PC-9 (cell line): ENCODE measurements at regions not wholly inside any gene's neighbourhood (a gene's known extent, or its start where the extent isn't known, plus 50 kb on each side); places are given as distances from the start of the nearest gene placed in this dataset.

Experiments used
- BruUV-seq: library from RNA; stranded (reverse); fragments of 400-500 nt; replicated peaks from 2 replicates; lab custom pipeline; 2021; lab: Mats Ljungman, UMichigan
- CTCF ChIA-PET: fragments of 300-600 bp; sonication (Branson Sonifier 250); formaldehyde crosslinking; loops from one replicate; lab custom pipeline; 2022; ENCODE audit warnings: antibody characterized with exemption; lab: Charles Lee
- POLR2A ChIA-PET: fragments of 300-600 bp; sonication (Branson Sonifier 250); formaldehyde crosslinking; loops from one replicate; lab custom pipeline; 2022; ENCODE audit warnings: antibody characterized with exemption; ENCODE audit not compliant: unreplicated experiment; lab: Charles Lee
- DNase-seq, 2 experiments: peaks; one replicate each; pipeline versions ENCODE4 v3.0.0 to v3.0.0-alpha.2; 2015 to 2022; ENCODE audit warnings: mixed read lengths in 1 of 2
- H2AFZ ChIP-seq: fragments of 200-600 bp; sonication (generic); 2 replicates; pipeline ENCODE4 v1.8.1; 2017; ENCODE audit warnings: antibody characterized with exemption
- H3F3A ChIP-seq: fragments of 200-600 bp; sonication (generic); 2 replicates; pipeline ENCODE4 v1.8.1; 2017; ENCODE audit warnings: antibody characterized with exemption, mild to moderate bottlenecking, low read depth; ENCODE audit not compliant: insufficient read depth
- H3K27ac ChIP-seq: fragments of 200-600 bp; sonication (generic); 2 replicates; pipeline ENCODE4 v1.6.1; 2016; ENCODE audit warnings: mixed run types
- H3K27me3 ChIP-seq: fragments of 200-600 bp; sonication (generic); 2 replicates; pipeline ENCODE4 v1.6.1; 2016; ENCODE audit warnings: low read depth, mixed run types; ENCODE audit not compliant: insufficient read depth
- H3K36me3 ChIP-seq: fragments of 200-600 bp; sonication (generic); 2 replicates; pipeline ENCODE4 v1.6.1; 2016; ENCODE audit warnings: low read depth, mixed run types
- H3K4me1 ChIP-seq: fragments of 200-600 bp; sonication (generic); replicated peaks from 2 replicates; pipeline ENCODE4 v1.6.1; 2016; ENCODE audit warnings: mixed run types; ENCODE audit not compliant: insufficient read depth
- H3K4me2 ChIP-seq: fragments of 200-600 bp; sonication (generic); 2 replicates; pipeline ENCODE4 v1.6.1; 2017; ENCODE audit warnings: mixed run types
- H3K4me3 ChIP-seq: fragments of 200-600 bp; sonication (generic); 2 replicates; pipeline ENCODE4 v1.6.1; 2016; ENCODE audit warnings: mixed run types
- H3K79me2 ChIP-seq: fragments of 200-600 bp; sonication (generic); 2 replicates; pipeline ENCODE4 v1.6.1; 2017; ENCODE audit warnings: low read depth, mixed run types
- H3K9me2 ChIP-seq: fragments of 200-600 bp; sonication (generic); 2 replicates; pipeline ENCODE4 v1.8.1; 2017; ENCODE audit warnings: mild to moderate bottlenecking; ENCODE audit not compliant: insufficient read depth
- H3K9me3 ChIP-seq: fragments of 200-600 bp; sonication (generic); 2 replicates; pipeline ENCODE4 v1.8.1; 2016; ENCODE audit warnings: low read depth; ENCODE audit not compliant: insufficient read depth
- H4K20me1 ChIP-seq: fragments of 200-600 bp; sonication (generic); 2 replicates; pipeline ENCODE4 v1.8.1; 2017; ENCODE audit not compliant: insufficient read depth
- EZH2 ChIP-seq: fragments of 200-600 bp; sonication (generic); IDR thresholded peaks from 2 replicates; pipeline ENCODE4 v1.8.0; 2017; ENCODE audit warnings: antibody characterized with exemption, low read depth
- intact Hi-C: fragments of 100-400 bp; cut with micrococcal nuclease; formaldehyde crosslinking; loops from one replicate; pipeline ENCODE4 v1.10.0; 2022; ENCODE audit not compliant: unreplicated experiment
- TF ChIP-seq, protein P1 (sequence below): fragments of 200-600 bp; sonication (generic); conservative IDR thresholded peaks from 2 replicates; pipeline ENCODE4 v1.6.1; 2017; ENCODE audit warnings: mixed run types, antibody characterized with exemption, mild to moderate bottlenecking, moderate library complexity

DNA sequence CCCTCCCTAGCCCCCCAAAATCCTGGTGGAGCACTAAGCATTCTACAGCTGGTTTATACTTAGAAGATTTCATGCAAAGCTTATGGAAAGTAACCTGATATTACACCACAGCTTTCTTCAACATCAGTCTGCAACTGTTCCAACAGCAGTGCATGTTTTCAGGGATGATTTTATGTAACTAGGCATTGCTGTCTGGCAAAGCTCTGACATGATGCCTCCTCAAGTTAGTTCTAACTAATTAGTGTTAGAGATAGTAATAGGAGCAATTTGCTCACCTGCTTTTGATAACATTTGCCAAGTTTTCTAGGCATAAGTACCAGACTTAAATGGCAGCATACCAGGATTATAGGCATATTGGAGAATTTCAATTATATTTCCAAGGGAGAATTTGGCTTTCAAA lies 330.3 kb upstream of the SGO1 start:
- no TSS peak for BruUV-seq
- Histone ChIP-seq H3K27me3 (no peaks in the 10 kb centered on the region), H3K4me1 (no peaks in the 10 kb centered on the region), H3K4me3 (no peak overlapping the region), H3K36me3 (no peaks in the 10 kb centered on the region), H2AFZ (no peak overlapping the region), H3K27ac (no peak overlapping the region), H4K20me1 (no peaks in the 10 kb centered on the region), H3F3A (no peaks in the 10 kb centered on the region), H3K79me2 (no peaks in the 10 kb centered on the region), H3K9me3 (no peaks in the 10 kb centered on the region), H3K4me2 (no peak overlapping the region), H3K9me2 (no peaks in the 10 kb centered on the region)
- ChIA-PET CTCF (no interaction called here), POLR2A (no interaction called here)
- no peak for DNase-seq
- TF ChIP-seq, protein P1, sequence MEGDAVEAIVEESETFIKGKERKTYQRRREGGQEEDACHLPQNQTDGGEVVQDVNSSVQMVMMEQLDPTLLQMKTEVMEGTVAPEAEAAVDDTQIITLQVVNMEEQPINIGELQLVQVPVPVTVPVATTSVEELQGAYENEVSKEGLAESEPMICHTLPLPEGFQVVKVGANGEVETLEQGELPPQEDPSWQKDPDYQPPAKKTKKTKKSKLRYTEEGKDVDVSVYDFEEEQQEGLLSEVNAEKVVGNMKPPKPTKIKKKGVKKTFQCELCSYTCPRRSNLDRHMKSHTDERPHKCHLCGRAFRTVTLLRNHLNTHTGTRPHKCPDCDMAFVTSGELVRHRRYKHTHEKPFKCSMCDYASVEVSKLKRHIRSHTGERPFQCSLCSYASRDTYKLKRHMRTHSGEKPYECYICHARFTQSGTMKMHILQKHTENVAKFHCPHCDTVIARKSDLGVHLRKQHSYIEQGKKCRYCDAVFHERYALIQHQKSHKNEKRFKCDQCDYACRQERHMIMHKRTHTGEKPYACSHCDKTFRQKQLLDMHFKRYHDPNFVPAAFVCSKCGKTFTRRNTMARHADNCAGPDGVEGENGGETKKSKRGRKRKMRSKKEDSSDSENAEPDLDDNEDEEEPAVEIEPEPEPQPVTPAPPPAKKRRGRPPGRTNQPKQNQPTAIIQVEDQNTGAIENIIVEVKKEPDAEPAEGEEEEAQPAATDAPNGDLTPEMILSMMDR: no peak
- TF ChIP-seq EZH2: no peak
- intact Hi-C loops: loop anchor here (10.0 kb wide), 1 partner anchor 968 kb away; no protein-coding TSS in a partner anchor

DNA sequence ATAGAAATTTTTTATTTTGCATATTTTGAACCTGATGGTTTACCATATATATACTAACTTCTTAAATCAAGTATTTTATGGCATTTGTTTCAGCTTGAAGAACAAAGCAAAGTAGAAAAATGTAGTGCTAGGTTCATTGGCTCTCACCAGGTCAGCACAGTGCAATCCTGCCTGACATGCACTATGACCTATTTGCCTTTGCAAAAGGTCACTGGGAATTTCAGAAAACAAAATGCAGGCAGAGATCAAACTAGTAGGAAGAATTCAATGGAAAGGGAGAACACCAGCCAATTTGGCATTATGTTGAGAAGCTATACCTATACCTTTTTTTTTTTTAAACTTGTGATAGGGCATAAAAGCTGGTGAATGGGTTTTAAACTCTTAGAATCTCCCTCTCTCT lies 329.8 kb upstream of the SGO1 start:
- ChIA-PET CTCF (interaction anchor here (0.6 kb wide), 1 partner anchor 711 kb away, joined by 6 read pairs; no protein-coding TSS in a partner anchor), POLR2A (no interaction called here)
- no TSS peak for BruUV-seq
- Histone ChIP-seq H3K4me3 (no peak overlapping the region), H3K4me2 (no peak overlapping the region), H3K4me1 (no peaks in the 10 kb centered on the region), H3K79me2 (no peaks in the 10 kb centered on the region), H3K27ac (no peak overlapping the region), H3K9me2 (no peaks in the 10 kb centered on the region), H3F3A (no peaks in the 10 kb centered on the region), H3K27me3 (no peaks in the 10 kb centered on the region), H2AFZ (no peak overlapping the region), H3K36me3 (no peaks in the 10 kb centered on the region), H4K20me1 (no peaks in the 10 kb centered on the region), H3K9me3 (no peaks in the 10 kb centered on the region)
- TF ChIP-seq, protein P1: no peak
- intact Hi-C loops: loop anchor here (10.0 kb wide), 1 partner anchor 969 kb away; no protein-coding TSS in a partner anchor
- no peak for DNase-seq

DNA sequence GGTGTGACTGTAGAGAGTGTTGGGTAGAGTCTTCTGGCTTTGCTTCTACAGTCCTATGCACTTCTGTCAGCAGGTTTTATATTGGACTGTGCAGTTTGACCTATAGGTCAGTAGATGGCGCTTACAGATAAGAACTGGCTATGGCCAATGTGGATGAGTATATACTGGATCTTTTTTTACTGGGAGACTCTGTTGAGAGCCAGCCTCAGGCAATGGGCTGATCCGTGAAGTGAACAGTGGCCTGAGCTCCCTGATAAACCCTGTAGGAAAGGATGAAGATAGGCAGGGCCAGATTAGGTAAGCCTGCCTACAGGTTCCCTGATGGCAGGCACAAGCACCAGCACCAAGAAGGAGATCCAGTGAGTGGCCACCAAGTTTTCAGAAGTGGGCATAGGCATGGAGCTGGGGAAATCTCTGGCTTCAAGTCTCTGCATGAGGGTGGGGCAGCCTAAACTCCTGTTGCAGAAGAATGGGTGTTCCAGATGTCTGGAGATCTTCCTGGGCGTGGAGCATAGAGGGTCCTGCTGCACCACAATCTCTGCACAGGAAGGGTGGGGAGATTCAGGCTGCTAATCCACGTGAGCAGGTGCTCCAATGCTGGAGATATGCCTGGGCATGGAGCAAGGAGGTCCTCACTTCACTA lies 326.0 kb upstream of the SGO1 start:
- no peaks in the 10 kb centered on the region for H4K20me1 ChIP-seq
- no peak overlapping the region for H3K4me2 ChIP-seq
- intact Hi-C loops: loop anchor here (1.0 to 10.0 kb wide), 5 partner anchors 170 to 1380 kb away; no protein-coding TSS in a partner anchor
- no peak for TF ChIP-seq EZH2
- TF ChIP-seq, protein P1: peak; percentile 74
- no peaks in the 10 kb centered on the region for H3K36me3 ChIP-seq
- H3K9me3 ChIP-seq: no peaks in the 10 kb centered on the region
- H3F3A ChIP-seq: no peaks in the 10 kb centered on the region
- no peak overlapping the region for H3K4me3 ChIP-seq
- no TSS peak for BruUV-seq
- H3K27ac ChIP-seq: no peak overlapping the region
- H3K27me3 ChIP-seq: no peaks in the 10 kb centered on the region
- ChIA-PET CTCF (interaction anchor here (0.6 kb wide), 1 partner anchor 545 kb away, joined by 3 read pairs; no protein-coding TSS in a partner anchor), POLR2A (no interaction called here)
- no peaks in the 10 kb centered on the region for H3K4me1 ChIP-seq
- peak in 1 of 2 experiments; percentile 43 for DNase-seq
- H2AFZ ChIP-seq: no peak overlapping the region
- no peaks in the 10 kb centered on the region for H3K9me2 ChIP-seq
- H3K79me2 ChIP-seq: no peaks in the 10 kb centered on the region
